ENCODE measurements at regions not wholly inside any gene's neighbourhood (a gene's known extent, or its start where the extent isn't known, plus 50 kb on each side); places are given as distances from the start of the nearest gene placed in this dataset.

DNA sequence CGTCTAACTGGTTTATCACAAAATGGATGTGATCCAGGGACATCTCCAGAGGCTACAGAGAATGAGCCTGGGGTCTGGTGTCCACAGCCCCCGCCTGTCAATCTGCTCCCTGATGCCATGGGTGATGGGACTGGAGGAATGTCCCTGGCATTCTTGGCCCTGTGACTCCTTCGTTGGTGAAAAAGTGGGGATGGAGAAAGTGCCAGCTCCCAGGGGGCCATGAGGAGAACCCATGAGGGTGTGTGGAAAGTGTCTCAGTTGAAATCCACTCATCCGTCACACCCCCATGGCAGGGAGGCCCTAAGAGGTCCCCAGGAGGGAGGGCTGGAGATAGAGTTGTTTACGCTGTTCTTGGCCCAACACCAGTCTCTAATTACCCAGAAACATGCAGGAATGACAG lies 322.0 kb downstream of the CTTN start:
- TF ChIP-seq, protein P1, sequence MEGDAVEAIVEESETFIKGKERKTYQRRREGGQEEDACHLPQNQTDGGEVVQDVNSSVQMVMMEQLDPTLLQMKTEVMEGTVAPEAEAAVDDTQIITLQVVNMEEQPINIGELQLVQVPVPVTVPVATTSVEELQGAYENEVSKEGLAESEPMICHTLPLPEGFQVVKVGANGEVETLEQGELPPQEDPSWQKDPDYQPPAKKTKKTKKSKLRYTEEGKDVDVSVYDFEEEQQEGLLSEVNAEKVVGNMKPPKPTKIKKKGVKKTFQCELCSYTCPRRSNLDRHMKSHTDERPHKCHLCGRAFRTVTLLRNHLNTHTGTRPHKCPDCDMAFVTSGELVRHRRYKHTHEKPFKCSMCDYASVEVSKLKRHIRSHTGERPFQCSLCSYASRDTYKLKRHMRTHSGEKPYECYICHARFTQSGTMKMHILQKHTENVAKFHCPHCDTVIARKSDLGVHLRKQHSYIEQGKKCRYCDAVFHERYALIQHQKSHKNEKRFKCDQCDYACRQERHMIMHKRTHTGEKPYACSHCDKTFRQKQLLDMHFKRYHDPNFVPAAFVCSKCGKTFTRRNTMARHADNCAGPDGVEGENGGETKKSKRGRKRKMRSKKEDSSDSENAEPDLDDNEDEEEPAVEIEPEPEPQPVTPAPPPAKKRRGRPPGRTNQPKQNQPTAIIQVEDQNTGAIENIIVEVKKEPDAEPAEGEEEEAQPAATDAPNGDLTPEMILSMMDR (IDR thresholded peaks at IDR 0.05) = no peak
- TF ChIP-seq POLR2A (IDR thresholded peaks at IDR 0.05) = no peak

Measured in thyroid gland (tissue), 4 donors.